ENCODE measurements at regions not wholly inside any gene's neighbourhood (a gene's known extent, or its start where the extent isn't known, plus 50 kb on each side); places are given as distances from the start of the nearest gene placed in this dataset.
"Not testable (repeated sequence)": the region's sequence is repeated elsewhere in the genome, so short reads cannot be mapped to it uniquely, and the experiment has no call there.

DNA sequence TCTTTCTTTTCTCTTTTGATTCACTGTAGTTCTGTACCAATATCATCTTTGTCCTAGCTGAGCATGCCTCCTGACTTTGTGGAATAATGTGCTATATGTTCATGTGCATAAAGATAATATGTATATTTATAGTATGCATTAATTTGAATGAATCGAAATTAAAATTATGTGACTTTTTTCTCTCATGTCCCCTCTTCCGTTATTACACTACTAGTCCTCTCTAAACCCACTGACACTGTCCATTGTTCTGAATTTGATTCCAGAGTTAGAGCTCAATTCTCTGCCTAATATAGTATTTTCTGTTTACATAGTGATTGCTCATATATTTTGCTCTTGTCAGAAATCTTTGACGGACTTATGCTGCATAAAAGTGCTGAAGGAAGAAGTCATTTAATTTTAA lies 53.9 kb upstream of the BDP1 start:
- not testable (repeated sequence) for TF ChIP-seq CTCF (conservative IDR thresholded peaks at IDR 0.05; ENCODE audit: low read length); EZH2phosphoT487 (IDR thresholded peaks at IDR 0.05; ENCODE audit: borderline replicate concordance)

All from Loucy (cell line).